Ishikawa (cell line): ENCODE measurements at regions not wholly inside any gene's neighbourhood (a gene's known extent, or its start where the extent isn't known, plus 50 kb on each side); places are given as distances from the start of the nearest gene placed in this dataset.

Experiments
- CEBPB ChIP-seq: IDR thresholded peaks from 2 replicates; pipeline ENCODE4 v1.6.1; 2012
- CREB1 ChIP-seq: IDR thresholded peaks from 2 replicates; pipeline ENCODE4 v1.6.1; 2012; ENCODE audit warnings: low read depth
- EGR1 ChIP-seq: IDR thresholded peaks from 2 replicates; pipeline ENCODE4 v1.6.1; 2012
- EP300 ChIP-seq: IDR thresholded peaks from 2 replicates; pipeline ENCODE4 v1.6.1; 2012; ENCODE audit warnings: borderline replicate concordance
- FOXM1 ChIP-seq: IDR thresholded peaks from 2 replicates; pipeline ENCODE4 v1.6.1; 2012; ENCODE audit warnings: low read depth, borderline replicate concordance
- MAX ChIP-seq: IDR thresholded peaks from 2 replicates; pipeline ENCODE4 v1.6.1; 2012
- NFIC ChIP-seq: IDR thresholded peaks from 2 replicates; pipeline ENCODE4 v1.6.1; 2012
- RAD21 ChIP-seq: IDR thresholded peaks from 2 replicates; pipeline ENCODE4 v1.6.1; 2012; ENCODE audit warnings: low read depth
- REST ChIP-seq: IDR thresholded peaks from 2 replicates; pipeline ENCODE4 v1.6.1; 2012; ENCODE audit warnings: low read depth, mild to moderate bottlenecking
- TAF1 ChIP-seq: IDR thresholded peaks from 2 replicates; pipeline ENCODE4 v1.6.1; 2012; ENCODE audit warnings: low read depth, mild to moderate bottlenecking
- TCF12 ChIP-seq: IDR thresholded peaks from 2 replicates; pipeline ENCODE4 v1.6.1; 2012; ENCODE audit warnings: low read depth
- TEAD4 ChIP-seq: IDR thresholded peaks from 2 replicates; pipeline ENCODE4 v1.6.1; 2012
- USF1 ChIP-seq: IDR thresholded peaks from 2 replicates; pipeline ENCODE4 v1.6.1; 2012
- YY1 ChIP-seq: IDR thresholded peaks from 2 replicates; pipeline ENCODE4 v1.6.1; 2012; ENCODE audit warnings: low read depth
- ZBTB7A ChIP-seq: IDR thresholded peaks from 2 replicates; pipeline ENCODE4 v1.6.1; 2012; ENCODE audit warnings: low read depth

DNA sequence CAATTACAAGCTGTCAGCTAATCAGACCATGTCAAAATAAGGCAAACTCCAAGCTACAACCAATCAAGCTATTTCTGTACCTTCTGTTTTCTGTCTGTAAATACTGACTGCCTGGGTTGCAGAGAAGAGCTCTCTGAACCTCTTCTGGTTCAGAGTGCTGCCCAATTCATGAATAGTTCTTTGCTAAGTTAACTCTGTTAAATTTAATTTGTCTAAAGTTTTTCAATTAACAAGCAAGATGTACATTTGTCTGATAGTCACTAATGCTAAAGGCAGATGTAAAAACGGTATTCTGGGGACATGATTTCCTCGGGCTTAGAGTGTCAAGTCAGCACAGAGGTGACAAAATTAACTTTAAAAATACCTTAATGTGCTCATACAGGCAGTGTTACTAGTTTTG is 408.3 kb upstream of the CLINT1 start:
- no peak for TF ChIP-seq CREB1
- no peak for TF ChIP-seq YY1
- TF ChIP-seq FOXM1: no peak
- TF ChIP-seq TCF12: no peak
- no peak for TF ChIP-seq EGR1
- no peak for TF ChIP-seq EP300
- no peak for TF ChIP-seq NFIC
- no peak for TF ChIP-seq MAX
- TF ChIP-seq CEBPB: no peak
- TF ChIP-seq ZBTB7A: no peak
- TF ChIP-seq RAD21: no peak
- no peak for TF ChIP-seq USF1
- no peak for TF ChIP-seq TAF1
- no peak for TF ChIP-seq TEAD4
- TF ChIP-seq REST: no peak

GRCh38 chr5:158265931-158266700 is 407.2 kb upstream of the CLINT1 start:
- TF ChIP-seq MAX (no peak), TCF12 (no peak), TAF1 (no peak), CREB1 (no peak), ZBTB7A (no peak), USF1 (no peak), TEAD4 (no peak), FOXM1 (no peak), REST (no peak), YY1 (no peak), NFIC (no peak), EGR1 (no peak), RAD21 (no peak), CEBPB (no peak), EP300 (no peak)

- TF ChIP-seq CREB1 (no peak), MAX (no peak), ZBTB7A (no peak), REST (no peak), YY1 (no peak), RAD21 (no peak), CEBPB (no peak), NFIC (no peak), EGR1 (no peak), FOXM1 (no peak), TAF1 (no peak)
These were observed 406.4 kb upstream of the CLINT1 start for GRCh38 chr5:158265346-158265745.

- TF ChIP-seq EP300 (no peak), EGR1 (no peak), NFIC (no peak), RAD21 (no peak), TAF1 (no peak), TCF12 (no peak)
These were observed 405.3 kb upstream of the CLINT1 start for GRCh38 chr5:158264264-158264663.
